A673 (cell line): ENCODE measurements at regions not wholly inside any gene's neighbourhood (a gene's known extent, or its start where the extent isn't known, plus 50 kb on each side); places are given as distances from the start of the nearest gene placed in this dataset.

Experiments used
- EZH2 ChIP-seq: fragments of 200-600 bp; sonication (generic); IDR thresholded peaks from 2 replicates; pipeline ENCODE4 v1.6.1; 2017; ENCODE audit warnings: borderline replicate concordance, low read depth, mild to moderate bottlenecking, mixed read lengths, antibody characterized with exemption, low read length; ENCODE audit not compliant: poor library complexity, severe bottlenecking
- TF ChIP-seq, protein P1 (sequence below): fragments of 300-800, 200-600 bp; sonication (generic); conservative IDR thresholded peaks from 2 replicates; pipeline ENCODE4 v1.5.1; 2017; ENCODE audit warnings: low read depth, mild to moderate bottlenecking, antibody characterized with exemption, low read length, moderate library complexity, mixed read lengths

DNA sequence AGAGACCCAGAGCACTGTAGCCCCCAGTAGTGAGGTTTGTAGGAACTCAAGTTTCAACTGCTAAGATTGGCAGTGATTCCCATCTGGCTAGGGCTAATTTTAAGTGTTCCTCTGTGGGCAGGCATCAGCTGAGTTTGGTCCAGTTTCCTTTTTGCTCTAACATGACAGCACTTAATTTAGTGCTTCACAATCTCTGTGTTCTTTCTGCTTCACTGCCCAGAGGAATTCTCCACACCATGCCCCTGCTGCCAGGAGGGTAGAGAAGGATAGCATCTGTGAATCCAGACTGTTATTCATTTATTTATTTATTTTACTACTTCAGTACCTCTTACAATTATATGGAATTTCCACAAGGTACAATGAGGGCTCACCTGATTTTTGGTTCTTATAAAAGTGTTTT is 549.9 kb upstream of the FSIP2 start:
- TF ChIP-seq EZH2, result no peak
- TF ChIP-seq, protein P1, sequence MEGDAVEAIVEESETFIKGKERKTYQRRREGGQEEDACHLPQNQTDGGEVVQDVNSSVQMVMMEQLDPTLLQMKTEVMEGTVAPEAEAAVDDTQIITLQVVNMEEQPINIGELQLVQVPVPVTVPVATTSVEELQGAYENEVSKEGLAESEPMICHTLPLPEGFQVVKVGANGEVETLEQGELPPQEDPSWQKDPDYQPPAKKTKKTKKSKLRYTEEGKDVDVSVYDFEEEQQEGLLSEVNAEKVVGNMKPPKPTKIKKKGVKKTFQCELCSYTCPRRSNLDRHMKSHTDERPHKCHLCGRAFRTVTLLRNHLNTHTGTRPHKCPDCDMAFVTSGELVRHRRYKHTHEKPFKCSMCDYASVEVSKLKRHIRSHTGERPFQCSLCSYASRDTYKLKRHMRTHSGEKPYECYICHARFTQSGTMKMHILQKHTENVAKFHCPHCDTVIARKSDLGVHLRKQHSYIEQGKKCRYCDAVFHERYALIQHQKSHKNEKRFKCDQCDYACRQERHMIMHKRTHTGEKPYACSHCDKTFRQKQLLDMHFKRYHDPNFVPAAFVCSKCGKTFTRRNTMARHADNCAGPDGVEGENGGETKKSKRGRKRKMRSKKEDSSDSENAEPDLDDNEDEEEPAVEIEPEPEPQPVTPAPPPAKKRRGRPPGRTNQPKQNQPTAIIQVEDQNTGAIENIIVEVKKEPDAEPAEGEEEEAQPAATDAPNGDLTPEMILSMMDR, result no peak
